HCT116 (cell line): ENCODE measurements at regions not wholly inside any gene's neighbourhood (a gene's known extent, or its start where the extent isn't known, plus 50 kb on each side); places are given as distances from the start of the nearest gene placed in this dataset.

ENCODE experiments used
- ATAC-seq: fragments of 200-7000 bp; cut with Tn5 transposase; 2 replicates; pipeline ENCODE4 v1.9.1; 2020; ENCODE audit warnings: mild to moderate bottlenecking, moderate library complexity
- BruUV-seq: library from RNA; stranded (reverse); fragments of 400-500 nt; replicated peaks from 2 replicates; lab custom pipeline; 2021; lab: Mats Ljungman, UMichigan
- CTCF ChIA-PET: fragments of 300-600 bp; sonication (Branson Sonifier 250); formaldehyde crosslinking; loops from one replicate; lab custom pipeline; 2021; ENCODE audit warnings: antibody characterized with exemption; lab: Charles Lee
- POLR2A ChIA-PET: fragments of 300-600, 350-600 bp; sonication (Branson Sonifier 250); formaldehyde crosslinking; loops from one replicate; lab custom pipeline; 2021; ENCODE audit warnings: antibody characterized with exemption; lab: Charles Lee
- RAD21 ChIA-PET, 2 experiments: fragments of 300-600 bp; sonication (Branson Sonifier 250); formaldehyde crosslinking; loops; one replicate each; lab custom pipeline; 2023; ENCODE audit warnings: low total read pairs in 2 of 2; ENCODE audit not compliant: uncharacterized antibody in 2 of 2, unreplicated experiment in 2 of 2, low non-redundant PET in 1 of 2; lab: Charles Lee
- DNase-seq: peaks from one replicate; pipeline ENCODE4 v3.0.0-alpha.2; 2010; ENCODE audit warnings: low read depth, low spot score
- H2AFZ ChIP-seq: fragments of 200-600 bp; shearing (Covaris generic), sonication (generic); 2 replicates; pipeline ENCODE4 v1.6.1; 2017; ENCODE audit warnings: low read depth, mixed run types, mixed read lengths, antibody characterized with exemption, low read length; ENCODE audit not compliant: poor library complexity, severe bottlenecking
- H3K27ac ChIP-seq: 2 replicates; pipeline ENCODE4 v1.5.1; 2012; ENCODE audit warnings: low read depth, low read length
- H3K27me3 ChIP-seq: fragments of 200-600 bp; sonication (generic); 2 replicates; pipeline ENCODE4 v1.6.1; 2016; ENCODE audit warnings: mixed run types, low read length, mixed read lengths; ENCODE audit not compliant: insufficient read depth
- H3K36me3 ChIP-seq, 2 experiments: fragments of 200-500 bp in 1 of 2; fragments of 200-600 bp in 1 of 2; sonication (Bioruptor generic) in 1 of 2; sonication (generic) in 1 of 2; 2 replicates each; pipeline versions ENCODE4 v1.5.1 to v1.6.1; 2014 to 2016; ENCODE audit warnings: low read length in 2 of 2, inconsistent platforms in 1 of 2, mixed read lengths in 1 of 2, mixed run types in 1 of 2; ENCODE audit not compliant: insufficient read depth in 2 of 2, control insufficient read depth in 1 of 2
- H3K4me1 ChIP-seq, 2 experiments: fragments of 200-600 bp in 1 of 2; sonication (generic) in 1 of 2; 2 replicates each; pipeline versions ENCODE4 v1.5.1 to v1.6.1; 2012 to 2017; ENCODE audit warnings: low read length in 2 of 2, inconsistent platforms in 1 of 2, mild to moderate bottlenecking in 1 of 2, mixed read lengths in 1 of 2, mixed run types in 1 of 2, moderate library complexity in 1 of 2; ENCODE audit not compliant: insufficient read depth in 2 of 2, control insufficient read depth in 1 of 2
- H3K4me2 ChIP-seq: fragments of 200-600 bp; sonication (generic); 2 replicates; pipeline ENCODE4 v1.6.1; 2017; ENCODE audit warnings: mixed run types, low read length, mixed read lengths
- H3K4me3 ChIP-seq, 2 experiments: fragments of 200-600 bp in 1 of 2; sonication (generic) in 1 of 2; replicated peaks in 1 of 2; 2 replicates each; pipeline ENCODE4 v1.5.1; 2011 to 2016; ENCODE audit warnings: low read length in 2 of 2, control low read depth in 1 of 2, low read depth in 1 of 2, mild to moderate bottlenecking in 1 of 2, mixed read lengths in 1 of 2, mixed run types in 1 of 2
- H3K79me2 ChIP-seq: fragments of 200-600 bp; sonication (generic); 2 replicates; pipeline ENCODE4 v1.6.1; 2017; ENCODE audit warnings: mild to moderate bottlenecking, mixed run types, low read length, moderate library complexity, mixed read lengths; ENCODE audit not compliant: insufficient read depth
- H3K9ac ChIP-seq: fragments of 200-600 bp; sonication (generic); 2 replicates; pipeline ENCODE4 v1.6.1; 2016; ENCODE audit warnings: low read length, mixed read lengths
- H3K9me2 ChIP-seq: fragments of 200-600 bp; sonication (generic), shearing (Covaris generic); 2 replicates; pipeline ENCODE4 v1.6.1; 2017; ENCODE audit warnings: mixed run types, mild to moderate bottlenecking, moderate library complexity; ENCODE audit not compliant: insufficient read depth
- H3K9me3 ChIP-seq, 2 experiments: fragments of 200-500 bp in 1 of 2; fragments of 200-600 bp in 1 of 2; sonication (Bioruptor generic) in 1 of 2; sonication (generic) in 1 of 2; 2 replicates each; pipeline ENCODE4 v1.6.1; 2014 to 2017; ENCODE audit warnings: low read length in 2 of 2, mixed read lengths in 2 of 2, inconsistent platforms in 1 of 2, low read depth in 1 of 2, mild to moderate bottlenecking in 1 of 2, mixed run types in 1 of 2, moderate library complexity in 1 of 2; ENCODE audit not compliant: control insufficient read depth in 1 of 2, insufficient read depth in 1 of 2
- H4K20me1 ChIP-seq: fragments of 200-600 bp; sonication (generic), shearing (Covaris generic); 2 replicates; pipeline ENCODE4 v1.6.1; 2017; ENCODE audit warnings: mixed run types, mild to moderate bottlenecking, moderate library complexity; ENCODE audit not compliant: insufficient read depth
- ELF1 ChIP-seq: IDR thresholded peaks from 2 replicates; pipeline ENCODE4 v1.6.1; 2012; ENCODE audit warnings: low read depth, borderline replicate concordance
- EZH2 ChIP-seq: fragments of 200-600 bp; sonication (generic); IDR thresholded peaks from 2 replicates; pipeline ENCODE4 v1.6.1; 2017; ENCODE audit warnings: antibody characterized with exemption, mixed run types
- MAX ChIP-seq: IDR thresholded peaks from 2 replicates; pipeline ENCODE4 v1.6.1; 2012
- POLR2A ChIP-seq: IDR thresholded peaks from 2 replicates; pipeline ENCODE4 v1.7.0; 2011; ENCODE audit warnings: borderline replicate concordance; ENCODE audit not compliant: insufficient read depth, insufficient read length; ENCODE audit errors: extremely low read depth
- RAD21 ChIP-seq: IDR thresholded peaks from 2 replicates; pipeline ENCODE4 v1.6.1; 2012; ENCODE audit warnings: low read depth, mild to moderate bottlenecking
- SRF ChIP-seq: IDR thresholded peaks from 2 replicates; pipeline ENCODE4 v1.6.1; 2012; ENCODE audit warnings: low read depth
- TCF7L2 ChIP-seq: IDR thresholded peaks from 2 replicates; pipeline ENCODE4 v1.7.0; 2011; ENCODE audit warnings: borderline replicate concordance, inconsistent platforms; ENCODE audit not compliant: insufficient read depth, insufficient read length; ENCODE audit errors: extremely low read depth
- YY1 ChIP-seq: IDR thresholded peaks from 2 replicates; pipeline ENCODE4 v1.6.1; 2011; ENCODE audit warnings: low read length, low read depth, moderate library complexity, mild to moderate bottlenecking; ENCODE audit not compliant: insufficient replicate concordance; ENCODE audit errors: extremely low read depth
- ZFX ChIP-seq: fragments of 450-650 bp; IDR thresholded peaks from 2 replicates; pipeline ENCODE4 v1.6.1; 2017
- ZNF274 ChIP-seq: fragments of 200-500 bp; sonication (Bioruptor generic); IDR thresholded peaks from 2 replicates; pipeline ENCODE4 v1.6.1; 2014; ENCODE audit warnings: mild to moderate bottlenecking, low read depth, low read length, inconsistent platforms
- intact Hi-C: fragments of 100-400 bp; cut with micrococcal nuclease; formaldehyde crosslinking; loops from 2 replicates; pipeline ENCODE4 v1.10.0; 2022

GRCh38 chr16:85507342-85507741, 105.8 kb upstream of the GSE1 start:
- ATAC-seq: no peak
- Histone ChIP-seq H3K9me2 (no peaks in the 10 kb centered on the region), H3K4me3 (no peak overlapping the region), H3K9me3 (no peaks in the 10 kb centered on the region), H3K4me1 (no peaks in the 10 kb centered on the region), H3K79me2 (no peaks in the 10 kb centered on the region), H2AFZ (no peak overlapping the region), H4K20me1 (no peaks in the 10 kb centered on the region), H3K36me3 (no peaks in the 10 kb centered on the region), H3K9ac (no peak overlapping the region), H3K27me3 (no peaks in the 10 kb centered on the region), H3K27ac (no peak overlapping the region), H3K4me2 (no peak overlapping the region)
- CTCF ChIA-PET: no interaction called here
- RAD21 ChIA-PET: no interaction called here
- BruUV-seq: no TSS peak
- POLR2A ChIA-PET: no interaction called here
- intact Hi-C loops: no loop called here
- no peak for DNase-seq
- TF ChIP-seq SRF (no peak), ZNF274 (no peak), TCF7L2 (no peak), POLR2A (no peak)

GRCh38 chr16:85508388-85508787, 104.7 kb upstream of the GSE1 start:
- Histone ChIP-seq H3K9me2 (no peaks in the 10 kb centered on the region), H3K36me3 (no peaks in the 10 kb centered on the region), H3K27ac (no peak overlapping the region), H3K9ac (no peak overlapping the region), H2AFZ (no peak overlapping the region), H3K79me2 (no peaks in the 10 kb centered on the region), H3K27me3 (no peaks in the 10 kb centered on the region), H3K4me3 (no peak overlapping the region), H4K20me1 (no peaks in the 10 kb centered on the region), H3K4me1 (peaks cover 2 to 3% of the 10 kb centered on the region in 2 experiments), H3K9me3 (no peaks in the 10 kb centered on the region), H3K4me2 (no peak overlapping the region)
- intact Hi-C loops: no loop called here
- ChIA-PET CTCF (no interaction called here), RAD21 (no interaction called here), POLR2A (no interaction called here)
- no peak for DNase-seq
- no TSS peak for BruUV-seq
- ATAC-seq: no peak
- TF ChIP-seq RAD21: no peak
- no peak for TF ChIP-seq YY1
- TF ChIP-seq MAX: no peak
- no peak for TF ChIP-seq ZFX
- TF ChIP-seq EZH2: no peak
- TF ChIP-seq ELF1: no peak
